Osteoblast (primary cell): ENCODE measurements at regions not wholly inside any gene's neighbourhood (a gene's known extent, or its start where the extent isn't known, plus 50 kb on each side); places are given as distances from the start of the nearest gene placed in this dataset.

Experiments
- DNase-seq: peaks from one replicate; pipeline ENCODE4 v3.0.0; 2011; ENCODE audit warnings: low spot score, mixed read lengths; ENCODE audit not compliant: insufficient read length; ENCODE audit errors: missing footprints
- H2AFZ ChIP-seq: 2 replicates; pipeline ENCODE4 v1.6.0; 2011; ENCODE audit warnings: mild to moderate bottlenecking, low read length
- H3K27ac ChIP-seq: 2 replicates; pipeline ENCODE4 v1.5.1; 2011; ENCODE audit warnings: mild to moderate bottlenecking, low read depth, low read length, moderate library complexity
- H3K27me3 ChIP-seq: 2 replicates; pipeline ENCODE4 v1.6.0; 2012; ENCODE audit warnings: mild to moderate bottlenecking, control low read depth, inconsistent platforms, low read length, moderate library complexity; ENCODE audit not compliant: insufficient read depth
- H3K36me3 ChIP-seq: 2 replicates; pipeline ENCODE4 v1.5.1; 2011; ENCODE audit warnings: mild to moderate bottlenecking, low read length, control low read depth, moderate library complexity; ENCODE audit not compliant: insufficient read depth
- H3K4me1 ChIP-seq: 2 replicates; pipeline ENCODE4 v1.5.1; 2011; ENCODE audit warnings: mild to moderate bottlenecking, low read length, control low read depth, moderate library complexity; ENCODE audit not compliant: insufficient read depth
- H3K4me2 ChIP-seq: 2 replicates; pipeline ENCODE4 v1.6.0; 2011; ENCODE audit warnings: mild to moderate bottlenecking, low read length; ENCODE audit not compliant: insufficient read depth
- H3K4me3 ChIP-seq: fragments of 200-600 bp; sonication (generic); 3 replicates; pipeline ENCODE4 v1.5.1; 2012; ENCODE audit warnings: mild to moderate bottlenecking, low read length, inconsistent platforms; ENCODE audit not compliant: insufficient read depth
- H3K79me2 ChIP-seq: 2 replicates; pipeline ENCODE4 v1.6.0; 2012; ENCODE audit warnings: mild to moderate bottlenecking, low read length, control low read depth, inconsistent platforms; ENCODE audit not compliant: insufficient read depth
- H3K9me3 ChIP-seq: 2 replicates; pipeline ENCODE4 v1.5.1; 2011; ENCODE audit warnings: low read depth, low read length, control low read depth
- H4K20me1 ChIP-seq: 2 replicates; pipeline ENCODE4 v1.6.0; 2012; ENCODE audit warnings: mild to moderate bottlenecking, low read length, control low read depth; ENCODE audit not compliant: insufficient read depth
- TF ChIP-seq, protein P1 (sequence below): IDR thresholded peaks from 2 replicates; pipeline ENCODE4 v1.5.1; 2011; ENCODE audit warnings: mild to moderate bottlenecking, low read depth, low read length, moderate library complexity; ENCODE audit errors: extremely low read depth

DNA sequence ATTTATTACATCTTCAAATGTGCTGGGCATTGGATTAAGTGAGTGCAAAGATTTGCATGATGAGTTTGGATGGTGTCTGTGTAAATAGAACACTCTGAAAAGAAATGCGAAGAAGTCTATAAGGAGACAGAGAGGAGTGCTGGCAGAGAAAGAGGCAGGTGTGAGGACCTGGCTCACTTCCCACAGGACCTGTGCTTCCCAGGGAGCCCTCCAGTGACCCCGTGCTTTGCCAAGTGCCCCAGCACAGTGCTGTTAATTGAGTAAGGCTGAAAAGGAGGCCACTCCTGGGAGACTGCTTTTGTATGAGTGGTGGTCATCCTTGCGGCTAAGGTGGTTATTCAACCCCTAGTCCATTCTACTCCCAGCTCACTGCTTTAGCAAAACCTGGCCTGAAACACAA lies 230.8 kb downstream of the OSR1 start:
- Histone ChIP-seq H3K4me2 (no peak overlapping the region), H3K4me3 (no peak overlapping the region), H2AFZ (no peak overlapping the region), H3K9me3 (no peaks in the 10 kb centered on the region), H3K27me3 (no peaks in the 10 kb centered on the region), H3K4me1 (peaks cover 41% of the 10 kb centered on the region), H3K36me3 (no peaks in the 10 kb centered on the region), H4K20me1 (no peaks in the 10 kb centered on the region), H3K27ac (no peak overlapping the region), H3K79me2 (no peaks in the 10 kb centered on the region)
- no peak for DNase-seq
- TF ChIP-seq, protein P1, sequence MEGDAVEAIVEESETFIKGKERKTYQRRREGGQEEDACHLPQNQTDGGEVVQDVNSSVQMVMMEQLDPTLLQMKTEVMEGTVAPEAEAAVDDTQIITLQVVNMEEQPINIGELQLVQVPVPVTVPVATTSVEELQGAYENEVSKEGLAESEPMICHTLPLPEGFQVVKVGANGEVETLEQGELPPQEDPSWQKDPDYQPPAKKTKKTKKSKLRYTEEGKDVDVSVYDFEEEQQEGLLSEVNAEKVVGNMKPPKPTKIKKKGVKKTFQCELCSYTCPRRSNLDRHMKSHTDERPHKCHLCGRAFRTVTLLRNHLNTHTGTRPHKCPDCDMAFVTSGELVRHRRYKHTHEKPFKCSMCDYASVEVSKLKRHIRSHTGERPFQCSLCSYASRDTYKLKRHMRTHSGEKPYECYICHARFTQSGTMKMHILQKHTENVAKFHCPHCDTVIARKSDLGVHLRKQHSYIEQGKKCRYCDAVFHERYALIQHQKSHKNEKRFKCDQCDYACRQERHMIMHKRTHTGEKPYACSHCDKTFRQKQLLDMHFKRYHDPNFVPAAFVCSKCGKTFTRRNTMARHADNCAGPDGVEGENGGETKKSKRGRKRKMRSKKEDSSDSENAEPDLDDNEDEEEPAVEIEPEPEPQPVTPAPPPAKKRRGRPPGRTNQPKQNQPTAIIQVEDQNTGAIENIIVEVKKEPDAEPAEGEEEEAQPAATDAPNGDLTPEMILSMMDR = no peak

- no peak overlapping the region for H3K27ac ChIP-seq
- H3K36me3 ChIP-seq = no peaks in the 10 kb centered on the region
- H3K9me3 ChIP-seq = no peaks in the 10 kb centered on the region
- no peak overlapping the region for H3K4me3 ChIP-seq
- no peaks in the 10 kb centered on the region for H3K27me3 ChIP-seq
- no peaks in the 10 kb centered on the region for H4K20me1 ChIP-seq
- DNase-seq = no peak
- H3K4me1 ChIP-seq = peaks cover 47% of the 10 kb centered on the region
- H3K4me2 ChIP-seq = no peak overlapping the region
- H2AFZ ChIP-seq = no peak overlapping the region
- no peaks in the 10 kb centered on the region for H3K79me2 ChIP-seq
- TF ChIP-seq, protein P1 = no peak
Measured at GRCh38 chr2:19125901-19126680, 232.3 kb downstream of the OSR1 start.

DNA sequence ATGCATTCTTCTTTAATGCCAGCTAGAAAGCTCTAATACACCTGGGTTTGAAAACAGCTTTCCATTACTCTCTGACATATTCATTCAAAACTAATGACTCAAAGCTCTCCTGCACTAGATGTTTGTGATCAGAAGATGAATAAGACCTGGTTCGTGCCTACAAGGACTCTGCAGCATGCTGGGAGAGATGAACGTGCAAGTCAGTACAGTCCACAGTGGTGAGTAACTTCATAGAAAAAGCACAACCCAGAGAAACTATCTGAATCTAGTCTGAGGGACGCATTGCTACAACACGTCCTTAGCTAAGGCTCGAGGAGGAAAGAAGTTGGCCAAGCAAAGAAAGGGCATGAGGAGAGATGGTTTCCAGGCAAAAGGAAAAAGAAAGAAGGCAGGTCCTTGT lies 234.3 kb downstream of the OSR1 start:
- H3K36me3 ChIP-seq = no peaks in the 10 kb centered on the region
- H3K79me2 ChIP-seq = no peaks in the 10 kb centered on the region
- peak overlapping the region; percentile 15 for H3K4me3 ChIP-seq
- H2AFZ ChIP-seq = peak overlapping the region; percentile 6
- peak overlapping the region; percentile 54 for H3K4me2 ChIP-seq
- no peaks in the 10 kb centered on the region for H4K20me1 ChIP-seq
- no peaks in the 10 kb centered on the region for H3K27me3 ChIP-seq
- TF ChIP-seq, protein P1 = no peak
- peak overlapping the region; percentile 91 for H3K27ac ChIP-seq
- H3K9me3 ChIP-seq = no peaks in the 10 kb centered on the region
- peaks cover 38% of the 10 kb centered on the region for H3K4me1 ChIP-seq
- peak; percentile 78 for DNase-seq

DNA sequence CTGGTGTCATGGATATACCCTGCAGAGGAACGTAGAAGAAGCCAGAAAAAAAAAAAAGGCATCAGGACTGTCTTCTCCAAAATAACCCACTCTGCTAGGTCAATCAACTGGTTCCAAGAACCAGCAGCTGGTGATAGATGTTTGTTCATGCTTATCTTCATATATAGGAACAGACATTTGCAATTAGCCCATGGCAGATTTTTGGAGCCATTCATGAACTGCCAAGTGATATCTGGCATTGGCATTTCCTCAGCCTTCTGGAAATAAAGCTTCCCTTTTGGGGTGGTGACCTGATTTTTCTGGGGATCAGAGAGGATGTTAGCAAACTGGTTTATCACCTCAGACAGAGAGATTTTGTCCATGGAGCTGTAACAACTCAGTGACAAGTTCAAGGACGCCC lies 234.9 kb downstream of the OSR1 start:
- H3K4me2 ChIP-seq = peak overlapping the region; percentile 6

More for the DNA sequence above, 234.9 kb downstream of the OSR1 start:
- no peaks in the 10 kb centered on the region for H4K20me1 ChIP-seq
- no peaks in the 10 kb centered on the region for H3K9me3 ChIP-seq
- H3K27me3 ChIP-seq = no peaks in the 10 kb centered on the region
- no peaks in the 10 kb centered on the region for H3K36me3 ChIP-seq
- H2AFZ ChIP-seq = no peak overlapping the region
- H3K4me1 ChIP-seq = peaks cover 38% of the 10 kb centered on the region
- TF ChIP-seq, protein P1 = no peak
- peak overlapping the region; percentile 91 for H3K27ac ChIP-seq
- no peak for DNase-seq
- no peaks in the 10 kb centered on the region for H3K79me2 ChIP-seq
- H3K4me3 ChIP-seq = no peak overlapping the region
